Liver (tissue), 8 donors: ENCODE measurements at regions not wholly inside any gene's neighbourhood (a gene's known extent, or its start where the extent isn't known, plus 50 kb on each side); places are given as distances from the start of the nearest gene placed in this dataset.

ENCODE experiments used
- DNase-seq: peaks from one replicate; pipeline ENCODE4 v3.0.0-alpha.2; 2017; ENCODE audit warnings: low spot score
- H3K27ac ChIP-seq, 2 donors: one replicate each; pipeline ENCODE4 v1.7.0; 2013; ENCODE audit warnings: inconsistent platforms in 2 of 2, low read length in 2 of 2, control low read depth in 1 of 2, low read depth in 1 of 2, mild to moderate bottlenecking in 1 of 2
- H3K27me3 ChIP-seq, 4 donors: one replicate each; pipeline versions ENCODE4 v1.6.1 to v1.7.0; 2013; ENCODE audit warnings: low read length in 3 of 4, inconsistent platforms in 1 of 4, mild to moderate bottlenecking in 1 of 4, moderate library complexity in 1 of 4; ENCODE audit not compliant: control insufficient read depth in 4 of 4, insufficient read depth in 4 of 4
- H3K36me3 ChIP-seq, 4 donors: one replicate each; pipeline versions ENCODE4 v1.6.1 to v1.7.0; 2013; ENCODE audit warnings: low read length in 3 of 4, mild to moderate bottlenecking in 3 of 4, low read depth in 1 of 4, moderate library complexity in 1 of 4; ENCODE audit not compliant: control insufficient read depth in 4 of 4, insufficient read depth in 3 of 4
- H3K4me1 ChIP-seq, 4 donors: one replicate each; pipeline versions ENCODE4 v1.6.1 to v1.7.0; 2013; ENCODE audit warnings: low read length in 3 of 4, mild to moderate bottlenecking in 3 of 4, moderate library complexity in 1 of 4; ENCODE audit not compliant: control insufficient read depth in 4 of 4, insufficient read depth in 4 of 4
- H3K4me3 ChIP-seq, 3 donors: one replicate each; pipeline versions ENCODE4 v1.6.1 to v1.7.0; 2013; ENCODE audit warnings: low read length in 3 of 3, control low read depth in 1 of 3, low read depth in 1 of 3, mild to moderate bottlenecking in 1 of 3
- H3K9ac ChIP-seq, 2 donors: one replicate each; pipeline ENCODE4 v1.7.0; 2013; ENCODE audit warnings: low read length in 2 of 2, mild to moderate bottlenecking in 2 of 2, moderate library complexity in 2 of 2, control low read depth in 1 of 2, low read depth in 1 of 2
- H3K9me3 ChIP-seq, 4 donors: one replicate each; pipeline versions ENCODE4 v1.6.1 to v1.7.0; 2013; ENCODE audit warnings: low read length in 3 of 4; ENCODE audit not compliant: control insufficient read depth in 4 of 4
- ATF3 ChIP-seq: IDR thresholded peaks from 2 replicates; pipeline ENCODE4 v1.6.1; 2016; ENCODE audit warnings: antibody characterized with exemption
- EGR1 ChIP-seq, 2 donors: IDR thresholded peaks; 2 replicates each; pipeline ENCODE4 v1.6.1; 2016 to 2018; ENCODE audit warnings: antibody characterized with exemption in 2 of 2, low read depth in 2 of 2
- FOXA2 ChIP-seq: IDR thresholded peaks from 2 replicates; pipeline ENCODE4 v1.6.1; 2016; ENCODE audit warnings: antibody characterized with exemption
- HNF4A ChIP-seq, 2 donors: conservative IDR thresholded peaks; 2 replicates each; pipeline ENCODE4 v1.6.1; 2016; ENCODE audit warnings: antibody characterized with exemption in 2 of 2, mild to moderate bottlenecking in 2 of 2
- HNF4G ChIP-seq: IDR thresholded peaks from 2 replicates; pipeline ENCODE4 v1.6.1; 2016; ENCODE audit warnings: antibody characterized with exemption
- JUND ChIP-seq, 2 donors: IDR thresholded peaks; 2 replicates each; pipeline ENCODE4 v1.6.1; 2016; ENCODE audit warnings: antibody characterized with exemption in 2 of 2
- MAX ChIP-seq: IDR thresholded peaks from 2 replicates; pipeline ENCODE4 v1.6.1; 2016; ENCODE audit warnings: antibody characterized with exemption
- NR2F2 ChIP-seq: IDR thresholded peaks from 2 replicates; pipeline ENCODE4 v1.6.1; 2016; ENCODE audit warnings: antibody characterized with exemption
- RAD21 ChIP-seq, 2 donors: IDR thresholded peaks; 2 replicates each; pipeline ENCODE4 v1.6.1; 2016; ENCODE audit warnings: antibody characterized with exemption in 2 of 2, mild to moderate bottlenecking in 2 of 2
- REST ChIP-seq: IDR thresholded peaks from 2 replicates; pipeline ENCODE4 v1.6.1; 2016; ENCODE audit warnings: antibody characterized with exemption, mild to moderate bottlenecking
- RXRA ChIP-seq, 2 donors: IDR thresholded peaks; 2 replicates each; pipeline ENCODE4 v1.6.1; 2017 to 2018; ENCODE audit warnings: antibody characterized with exemption in 2 of 2, mild to moderate bottlenecking in 1 of 2
- WGBS: extraction: QIAGEN DNeasy Blood & Tissue Kit; methylation state at CpG from one replicate; pipeline ENCODE4 v1.1.7; 2013; 5-methylcytosine and 5-hydroxymethylcytosine counted together
- TF ChIP-seq, protein P1 (sequence below): IDR thresholded peaks from 2 replicates; pipeline ENCODE4 v1.6.1; 2016; ENCODE audit warnings: antibody characterized with exemption
- TF ChIP-seq, protein P2 (sequence below): fragments of 150-350 bp; IDR thresholded peaks from 2 replicates; pipeline ENCODE4 v1.5.1; 2017; ENCODE audit warnings: improper control_type of control experiment, low read depth, low read length; ENCODE audit not compliant: missing input control
- donor health status: healthy.
- donor health status: healthy.
- donor health status: healthy.
- donor health status: healthy.
- donor health status: healthy.

- TF ChIP-seq, protein P1, sequence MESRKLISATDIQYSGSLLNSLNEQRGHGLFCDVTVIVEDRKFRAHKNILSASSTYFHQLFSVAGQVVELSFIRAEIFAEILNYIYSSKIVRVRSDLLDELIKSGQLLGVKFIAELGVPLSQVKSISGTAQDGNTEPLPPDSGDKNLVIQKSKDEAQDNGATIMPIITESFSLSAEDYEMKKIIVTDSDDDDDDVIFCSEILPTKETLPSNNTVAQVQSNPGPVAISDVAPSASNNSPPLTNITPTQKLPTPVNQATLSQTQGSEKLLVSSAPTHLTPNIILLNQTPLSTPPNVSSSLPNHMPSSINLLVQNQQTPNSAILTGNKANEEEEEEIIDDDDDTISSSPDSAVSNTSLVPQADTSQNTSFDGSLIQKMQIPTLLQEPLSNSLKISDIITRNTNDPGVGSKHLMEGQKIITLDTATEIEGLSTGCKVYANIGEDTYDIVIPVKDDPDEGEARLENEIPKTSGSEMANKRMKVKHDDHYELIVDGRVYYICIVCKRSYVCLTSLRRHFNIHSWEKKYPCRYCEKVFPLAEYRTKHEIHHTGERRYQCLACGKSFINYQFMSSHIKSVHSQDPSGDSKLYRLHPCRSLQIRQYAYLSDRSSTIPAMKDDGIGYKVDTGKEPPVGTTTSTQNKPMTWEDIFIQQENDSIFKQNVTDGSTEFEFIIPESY = no peak
- no peak for TF ChIP-seq RAD21 (IDR thresholded peaks at IDR 0.05)
Measured at GRCh38 chr11:71326328-71326940, 74.1 kb upstream of the SHANK2 start (continued).

DNA sequence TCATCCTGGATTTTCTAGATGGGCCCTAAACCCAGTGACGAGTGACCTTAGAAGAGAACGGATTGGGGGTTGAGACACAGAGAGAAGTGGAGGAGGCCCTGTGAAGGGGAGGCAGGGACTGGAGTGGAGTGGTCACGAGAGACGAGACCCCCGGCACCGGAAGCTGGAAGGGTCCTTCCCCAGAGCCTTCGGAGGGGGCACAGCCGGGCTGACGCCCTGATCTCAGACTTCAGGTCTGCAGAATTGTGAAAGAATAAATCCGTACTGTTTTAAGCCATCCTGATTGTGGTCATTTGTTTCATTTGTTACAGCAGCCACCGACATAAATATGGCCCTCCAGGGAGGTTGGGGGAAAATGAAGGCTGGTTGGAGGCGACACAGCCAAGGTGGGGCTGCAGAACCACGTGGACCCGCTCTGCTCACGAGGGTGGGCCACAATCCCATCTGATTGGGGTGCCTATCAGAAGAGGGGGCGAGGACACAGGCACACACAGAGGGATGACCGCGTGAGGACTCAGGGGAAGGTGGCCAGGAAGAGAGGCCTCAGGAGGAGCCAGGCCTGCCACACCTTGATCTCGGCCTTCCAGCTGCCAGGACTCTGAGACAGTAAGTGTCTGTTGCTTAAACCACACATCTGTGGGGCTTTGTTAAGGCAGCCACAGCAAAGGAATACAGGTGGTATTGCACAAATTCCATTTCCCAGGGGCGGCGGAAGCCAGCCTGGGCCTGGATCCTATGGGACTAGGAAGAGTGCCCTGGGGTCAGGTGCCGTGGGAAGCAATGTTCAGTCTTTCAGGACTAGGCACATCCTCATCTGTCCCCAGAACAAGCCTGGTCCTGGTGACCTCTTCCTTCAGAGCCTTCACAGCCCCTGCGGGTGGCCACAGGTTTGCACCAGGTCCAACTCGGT is 73.3 kb upstream of the SHANK2 start:
- Histone ChIP-seq H3K9me3 (no peaks in the 10 kb centered on the region), H3K4me1 (peaks cover 0 to 6% (median 3%) of the 10 kb centered on the region in 4 donors), H3K9ac (no peak overlapping the region), H3K36me3 (no peaks in the 10 kb centered on the region), H3K27ac (no peak overlapping the region), H3K27me3 (no peaks in the 10 kb centered on the region), H3K4me3 (no peak overlapping the region)
- 93% methylated on average over 24 of the region's 24 CpGs for WGBS
- no peak for TF ChIP-seq EGR1 (IDR thresholded peaks at IDR 0.05; ENCODE audit: low read depth in 2 of 2)
- TF ChIP-seq, protein P1 = no peak
- TF ChIP-seq HNF4A (conservative IDR thresholded peaks at IDR 0.05) = no peak
- no peak for TF ChIP-seq FOXA2
- TF ChIP-seq MAX = no peak
- TF ChIP-seq RXRA (IDR thresholded peaks at IDR 0.05) = no peak
- TF ChIP-seq RAD21 (IDR thresholded peaks at IDR 0.05) = no peak
- TF ChIP-seq ATF3 = no peak
- no peak for DNase-seq

DNA sequence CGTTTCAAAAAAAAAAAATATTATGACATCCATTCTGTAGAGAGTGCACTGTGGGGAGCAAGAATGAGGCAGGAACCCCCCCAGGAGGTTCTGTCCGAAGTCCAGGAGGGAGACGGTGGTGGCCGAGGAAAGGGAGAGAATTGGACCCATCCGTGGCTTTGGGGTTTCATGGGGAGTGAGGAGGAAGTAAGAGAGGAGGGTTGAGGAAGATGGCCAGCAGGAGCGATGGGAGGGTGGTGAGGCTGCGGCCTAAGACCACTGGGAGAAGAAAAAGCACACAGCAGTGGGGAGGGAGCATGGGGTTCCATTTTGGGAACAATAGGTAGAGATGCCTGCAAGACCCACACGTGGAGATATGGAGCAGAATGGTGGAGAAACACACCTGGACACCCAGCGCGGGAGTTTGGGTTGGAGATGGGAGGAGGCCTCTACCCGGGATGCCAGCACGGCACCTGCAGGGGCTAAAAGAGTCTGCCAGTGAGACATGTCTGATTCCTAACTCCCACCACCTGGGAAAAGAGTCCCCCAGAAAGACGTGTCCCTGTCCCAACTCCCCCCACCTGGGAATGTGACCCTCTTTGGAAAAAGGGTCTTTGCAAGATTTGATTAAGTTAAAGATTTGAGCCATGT is 72.5 kb upstream of the SHANK2 start:
- TF ChIP-seq, protein P2, sequence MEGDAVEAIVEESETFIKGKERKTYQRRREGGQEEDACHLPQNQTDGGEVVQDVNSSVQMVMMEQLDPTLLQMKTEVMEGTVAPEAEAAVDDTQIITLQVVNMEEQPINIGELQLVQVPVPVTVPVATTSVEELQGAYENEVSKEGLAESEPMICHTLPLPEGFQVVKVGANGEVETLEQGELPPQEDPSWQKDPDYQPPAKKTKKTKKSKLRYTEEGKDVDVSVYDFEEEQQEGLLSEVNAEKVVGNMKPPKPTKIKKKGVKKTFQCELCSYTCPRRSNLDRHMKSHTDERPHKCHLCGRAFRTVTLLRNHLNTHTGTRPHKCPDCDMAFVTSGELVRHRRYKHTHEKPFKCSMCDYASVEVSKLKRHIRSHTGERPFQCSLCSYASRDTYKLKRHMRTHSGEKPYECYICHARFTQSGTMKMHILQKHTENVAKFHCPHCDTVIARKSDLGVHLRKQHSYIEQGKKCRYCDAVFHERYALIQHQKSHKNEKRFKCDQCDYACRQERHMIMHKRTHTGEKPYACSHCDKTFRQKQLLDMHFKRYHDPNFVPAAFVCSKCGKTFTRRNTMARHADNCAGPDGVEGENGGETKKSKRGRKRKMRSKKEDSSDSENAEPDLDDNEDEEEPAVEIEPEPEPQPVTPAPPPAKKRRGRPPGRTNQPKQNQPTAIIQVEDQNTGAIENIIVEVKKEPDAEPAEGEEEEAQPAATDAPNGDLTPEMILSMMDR = no peak
- TF ChIP-seq REST = no peak
- no peak for TF ChIP-seq HNF4G
- no peak for TF ChIP-seq ATF3
- no peak for TF ChIP-seq RAD21 (IDR thresholded peaks at IDR 0.05)
- no peak for TF ChIP-seq NR2F2
- TF ChIP-seq JUND (IDR thresholded peaks at IDR 0.05) = no peak
- TF ChIP-seq EGR1 (IDR thresholded peaks at IDR 0.05; ENCODE audit: low read depth in 2 of 2) = no peak
- DNase-seq = no peak
- H3K36me3 ChIP-seq = no peaks in the 10 kb centered on the region
- H3K9me3 ChIP-seq = no peaks in the 10 kb centered on the region
- H3K4me1 ChIP-seq = peaks cover 0 to 6% (median 3%) of the 10 kb centered on the region in 4 donors
- no peak overlapping the region for H3K4me3 ChIP-seq
- no peaks in the 10 kb centered on the region for H3K27me3 ChIP-seq
- WGBS = 92% methylated on average over 13 of the region's 13 CpGs
- no peak overlapping the region for H3K27ac ChIP-seq
- no peak overlapping the region for H3K9ac ChIP-seq
